A549 (cell line): ENCODE measurements at regions not wholly inside any gene's neighbourhood (a gene's known extent, or its start where the extent isn't known, plus 50 kb on each side); places are given as distances from the start of the nearest gene placed in this dataset.
A peak's percentile ranks its signal among the peaks of the same experiment; 100 is the strongest.

Source experiments
- ATAC-seq, 2 experiments: fragments of 200-7000 bp in 1 of 2; fragments of >200 bp in 1 of 2; cut with Nextera tagmentation in 1 of 2; cut with Tn5 transposase in 1 of 2; 3 replicates each; pipeline versions ENCODE4 v1.8.0 to v1.9.1; 2018 to 2020; ENCODE audit warnings: mild to moderate bottlenecking in 1 of 2, moderate library complexity in 1 of 2
- CTCF ChIA-PET: fragments of 300-600 bp; sonication (Branson Sonifier 250); formaldehyde crosslinking; extraction: SDS; loops from one replicate; lab custom pipeline; 2021; ENCODE audit warnings: antibody characterized with exemption, inconsistent platforms; lab: Yijun Ruan, JAX
- POLR2A ChIA-PET: fragments of 350-600 bp; formaldehyde crosslinking; extraction: SDS; loops from one replicate; lab custom pipeline; 2021; ENCODE audit warnings: antibody characterized with exemption, inconsistent platforms; lab: Yijun Ruan, JAX
- DNase-seq, 2 experiments: peaks; one replicate each; pipeline versions ENCODE4 v3.0.0 to v3.0.0-alpha.2; 2011 to 2016; ENCODE audit warnings: low read depth in 1 of 2, low spot score in 1 of 2
- FAIRE-seq: peaks from 2 replicates; lab custom pipeline; 2011; peaks lifted over from hg19 to GRCh38; lab: Jason Lieb, UNC
- H3K27ac ChIP-seq, 2 experiments: fragments of >200 bp; sonication (Bioruptor Twin); formaldehyde crosslinking; 3 replicates each; pipeline ENCODE4 v1.5.1; 2016 to 2017
- H3K4me1 ChIP-seq: fragments of >200 bp; sonication (Bioruptor Twin); formaldehyde crosslinking; 3 replicates; pipeline ENCODE4 v1.6.1; 2016
- H3K4me2 ChIP-seq: fragments of >200 bp; sonication (Bioruptor Twin); formaldehyde crosslinking; 3 replicates; pipeline ENCODE4 v1.6.1; 2016
- H3K4me3 ChIP-seq: fragments of >200 bp; sonication (Bioruptor Twin); formaldehyde crosslinking; 3 replicates; pipeline ENCODE4 v1.5.1; 2016
- H3K9me3 ChIP-seq: fragments of >200 bp; sonication (Bioruptor Twin); formaldehyde crosslinking; 3 replicates; pipeline ENCODE4 v1.6.1; 2016
- ATOH8 ChIP-seq: fragments of 250-450 bp; sonication (Bioruptor Pico); IDR thresholded peaks from 2 replicates; pipeline ENCODE4 v1.5.0; 2020; ENCODE audit warnings: low read depth, mild to moderate bottlenecking, moderate library complexity
- BCL3 ChIP-seq: fragments of >200 bp; sonication (Bioruptor Twin); formaldehyde crosslinking; IDR thresholded peaks from 3 replicates; pipeline ENCODE4 v1.6.1; 2016
- BHLHE40 ChIP-seq: IDR thresholded peaks from 2 replicates; pipeline ENCODE4 v1.6.1; 2012; ENCODE audit warnings: low read depth, low read length, inconsistent platforms
- CHD4 ChIP-seq: fragments of 200-600 bp; sonication (generic); IDR thresholded peaks from 2 replicates; pipeline ENCODE4 v1.6.1; 2016; ENCODE audit warnings: antibody characterized with exemption, mild to moderate bottlenecking, borderline replicate concordance
- EHF ChIP-seq: fragments of 250-450 bp; sonication (Bioruptor Pico); IDR thresholded peaks from 2 replicates; pipeline ENCODE4 v1.5.0; 2020; ENCODE audit warnings: mild to moderate bottlenecking
- FOSB ChIP-seq: fragments of 250-450 bp; sonication (Bioruptor Pico); IDR thresholded peaks from 2 replicates; pipeline ENCODE4 v1.5.0; 2020; ENCODE audit warnings: mild to moderate bottlenecking, moderate library complexity
- HEYL ChIP-seq: fragments of 250-450 bp; sonication (Bioruptor Pico); IDR thresholded peaks from 2 replicates; pipeline ENCODE4 v1.8.0; 2021; ENCODE audit warnings: mild to moderate bottlenecking, moderate library complexity
- HMGXB4 ChIP-seq: fragments of 250-450 bp; sonication (Bioruptor Pico); IDR thresholded peaks from 2 replicates; pipeline ENCODE4 v1.5.0; 2021; ENCODE audit warnings: mild to moderate bottlenecking, moderate library complexity, borderline replicate concordance
- HOXA7 ChIP-seq: fragments of 250-450 bp; sonication (Bioruptor Pico); IDR thresholded peaks from 2 replicates; pipeline ENCODE4 v1.5.0; 2020; ENCODE audit warnings: mild to moderate bottlenecking, moderate library complexity
- POLR2AphosphoS2 ChIP-seq: conservative IDR thresholded peaks from 2 replicates; pipeline ENCODE4 v1.6.1; 2012; ENCODE audit warnings: low read length, improper control_type of control experiment, inconsistent platforms
- RCOR1 ChIP-seq: fragments of 150-350 bp; IDR thresholded peaks from 2 replicates; pipeline ENCODE4 v1.6.1; 2014; ENCODE audit warnings: antibody characterized with exemption, low read length, low read depth
- SREBF2 ChIP-seq: fragments of 450-650 bp; IDR thresholded peaks from 2 replicates; pipeline ENCODE4 v1.6.1; 2014; ENCODE audit warnings: mild to moderate bottlenecking, moderate library complexity
- TP53 ChIP-seq: fragments of 250-450 bp; sonication (Bioruptor Pico); IDR thresholded peaks from 2 replicates; pipeline ENCODE4 v1.5.0; 2021; ENCODE audit warnings: mild to moderate bottlenecking, moderate library complexity
- ZNF302 ChIP-seq: fragments of 250-450 bp; sonication (Bioruptor Pico); IDR thresholded peaks from 2 replicates; pipeline ENCODE4 v1.9.0; 2021; ENCODE audit warnings: inconsistent platforms, mild to moderate bottlenecking, moderate library complexity
- WGBS: methylation state at CpG from one replicate; pipeline ENCODE4 v1.1.6; 2017; ENCODE audit errors: missing lambda C conversion rate; 5-methylcytosine and 5-hydroxymethylcytosine counted together

GRCh38 chr17:77393274-77393600 lies 252.5 kb downstream of the SEC14L1 start:
- DNase-seq (no peak), FAIRE-seq (peak; percentile 32), ATAC-seq (peak; percentile 1 to 2; a peak in 1 of 6 replicates)
- 77% methylated on average over 5 of the region's 5 CpGs for WGBS
- Histone ChIP-seq H3K4me1 (peaks cover 64% of the 10 kb centered on the region), H3K27ac (peak overlapping the region; percentile 85 to 87), H3K4me3 (peak overlapping the region; percentile 8; the same call in 1 of the 3 replicates), H3K9me3 (no peaks in the 10 kb centered on the region), H3K4me2 (peak overlapping the region; percentile 71)
- CTCF ChIA-PET, result interaction anchor here (0.9 to 4.8 kb wide), 5 partner anchors 10 to 101 kb away, joined by 3 to 22 read pairs (median 4); no protein-coding TSS in a partner anchor
- POLR2A ChIA-PET, result no interaction called here
- no peak for TF ChIP-seq HEYL (CRISPR knock-in tag)
- TF ChIP-seq HOXA7 (CRISPR knock-in tag), result no peak

- POLR2A ChIA-PET, result no interaction called here
- WGBS, result 84% methylated on average over 10 of the region's 10 CpGs
- no peak for TF ChIP-seq SREBF2
- TF ChIP-seq BCL3, result no peak
- TF ChIP-seq CHD4, result no peak
- no peak for TF ChIP-seq EHF (CRISPR knock-in tag)
- TF ChIP-seq HMGXB4, result no peak
- TF ChIP-seq FOSB (CRISPR knock-in tag), result no peak
- no peak for TF ChIP-seq TP53 (CRISPR knock-in tag)
- no peak for TF ChIP-seq HEYL (CRISPR knock-in tag)
- TF ChIP-seq ZNF302 (CRISPR knock-in tag), result no peak
- no peak for TF ChIP-seq ATOH8
- TF ChIP-seq POLR2AphosphoS2, result no peak
- Histone ChIP-seq H3K4me2 (peak overlapping the region; percentile 71; the same call in 2 of the 3 replicates), H3K4me3 (no peak overlapping the region), H3K9me3 (no peaks in the 10 kb centered on the region), H3K4me1 (peaks cover 57% of the 10 kb centered on the region), H3K27ac (peak overlapping the region; percentile 85 to 87)
- FAIRE-seq (no peak), ATAC-seq (no peak), DNase-seq (no peak)
- CTCF ChIA-PET, result interaction anchor here (1.0 to 4.8 kb wide), 3 partner anchors 10 to 64 kb away, joined by 3 to 22 read pairs (median 4); no protein-coding TSS in a partner anchor
These were observed 253.2 kb downstream of the SEC14L1 start for GRCh38 chr17:77393867-77394539.

- H3K4me1 ChIP-seq, result peaks cover 50% of the 10 kb centered on the region
- TF ChIP-seq RCOR1 (no peak), FOSB (CRISPR knock-in tag) (no peak), BHLHE40 (no peak)
- ATAC-seq (no peak), DNase-seq (no peak), FAIRE-seq (no peak)
- 92% methylated on average over 15 of the region's 15 CpGs for WGBS
- H3K9me3 ChIP-seq, result no peaks in the 10 kb centered on the region
- ChIA-PET CTCF (interaction anchor here (0.6 to 4.8 kb wide), 4 partner anchors 15 to 966 kb away, joined by 3 to 22 read pairs (median 4); no protein-coding TSS in a partner anchor), POLR2A (no interaction called here)
- H3K4me3 ChIP-seq, result no peak overlapping the region
- peak overlapping the region; percentile 85 to 87; a peak in 5 of 6 replicates for H3K27ac ChIP-seq
- H3K4me2 ChIP-seq, result peak overlapping the region; percentile 71; the same call in 1 of the 3 replicates
These were observed 253.9 kb downstream of the SEC14L1 start for GRCh38 chr17:77394540-77395295.
